Left hindlimb (tissue), 1 donor: ENCODE measurements at regions not wholly inside any gene's neighbourhood (a gene's known extent, or its start where the extent isn't known, plus 50 kb on each side); places are given as distances from the start of the nearest gene placed in this dataset.

ENCODE experiments used
- DNase-seq: peaks from one replicate; pipeline ENCODE4 v3.0.0-alpha.2; 2018

DNA sequence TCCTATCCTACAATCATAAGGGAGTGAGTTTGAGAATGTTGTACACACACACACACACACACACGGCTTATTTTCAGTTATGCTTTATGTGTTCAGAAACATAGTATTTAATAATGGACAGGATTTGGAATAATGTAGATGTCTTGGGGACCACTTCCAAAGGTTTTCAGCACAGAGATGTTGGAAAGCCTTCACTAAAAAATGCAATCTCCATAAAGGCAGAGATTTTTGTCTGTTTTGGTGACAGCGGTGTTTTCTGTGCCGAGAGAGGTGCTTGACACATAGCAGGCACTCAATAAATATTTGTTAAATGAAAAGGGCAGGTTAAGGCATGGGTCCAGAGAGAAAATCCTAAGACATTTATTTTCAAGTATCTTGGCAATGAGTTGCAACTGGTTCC, 428.2 kb upstream of the RGMA start:
- DNase-seq, result no peak

- DNase-seq, result peak; percentile 64
Measured at GRCh38 chr15:93515256-93516051, 426.4 kb upstream of the RGMA start.

GRCh38 chr15:93506646-93507045, 417.6 kb upstream of the RGMA start:
- no peak for DNase-seq

DNA sequence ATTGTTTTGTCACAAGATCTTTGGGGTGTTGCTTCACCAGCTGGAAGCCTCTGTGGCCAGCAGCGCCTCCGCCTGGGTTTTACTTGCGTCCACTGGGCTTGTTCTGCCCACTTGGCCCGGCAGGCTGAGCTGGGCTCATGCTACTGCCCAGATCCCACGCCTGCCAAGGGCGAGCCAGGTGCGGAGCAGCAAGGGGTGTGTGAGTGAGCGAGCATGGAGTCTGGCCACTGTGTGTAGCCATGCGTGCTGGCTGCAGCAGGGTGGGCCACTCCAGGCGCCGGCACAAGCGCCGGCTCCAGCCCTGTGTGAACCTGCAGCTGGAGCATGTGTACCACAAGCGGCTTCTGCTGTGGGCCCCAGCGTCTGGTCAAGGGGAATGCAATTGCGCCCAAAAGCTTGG, 416.5 kb upstream of the RGMA start:
- no peak for DNase-seq

DNA sequence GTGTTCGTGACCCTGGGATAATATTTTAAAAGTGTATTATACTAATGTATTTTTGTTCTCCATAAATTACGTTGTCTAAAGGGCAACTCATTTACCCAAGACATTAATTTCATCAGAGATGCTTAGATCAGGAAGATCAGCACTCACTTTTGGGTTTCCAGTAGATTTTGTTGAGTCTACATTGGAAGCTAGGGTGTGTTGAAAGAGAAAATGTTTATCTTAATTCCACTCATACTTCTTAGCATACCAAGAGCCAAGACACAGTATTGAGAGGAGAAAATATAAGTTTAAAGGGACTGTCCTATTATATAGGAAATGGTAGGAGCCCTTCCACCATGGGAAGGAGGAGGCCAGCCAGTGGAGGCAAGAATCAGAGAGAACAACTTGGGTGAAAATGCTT, 412.9 kb upstream of the RGMA start:
- DNase-seq, result no peak

GRCh38 chr15:93500155-93500554, 411.1 kb upstream of the RGMA start:
- no peak for DNase-seq

DNA sequence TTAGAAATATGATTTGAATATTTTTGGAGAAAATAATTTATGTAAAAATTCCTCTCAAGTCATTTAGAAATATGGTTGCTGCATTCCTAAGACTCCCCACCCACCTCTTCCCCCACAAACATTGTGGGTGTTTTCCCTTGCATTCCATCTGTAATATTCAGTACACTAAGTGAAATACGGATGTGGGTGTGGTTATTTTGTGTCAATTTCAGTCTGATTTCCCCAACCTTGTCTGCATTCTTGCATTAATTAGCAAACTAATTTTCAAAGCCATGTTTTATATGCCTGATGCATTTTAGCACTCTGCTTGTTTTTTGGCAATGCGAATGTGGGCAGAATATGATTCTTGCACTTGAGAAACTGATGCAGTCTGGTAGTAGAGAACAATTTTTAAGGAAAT, 408.3 kb upstream of the RGMA start:
- DNase-seq, result no peak

- DNase-seq, result no peak
Measured at GRCh38 chr15:93496888-93497287, 407.9 kb upstream of the RGMA start.

GRCh38 chr15:93495799-93496637, 407.0 kb upstream of the RGMA start:
- no peak for DNase-seq

DNA sequence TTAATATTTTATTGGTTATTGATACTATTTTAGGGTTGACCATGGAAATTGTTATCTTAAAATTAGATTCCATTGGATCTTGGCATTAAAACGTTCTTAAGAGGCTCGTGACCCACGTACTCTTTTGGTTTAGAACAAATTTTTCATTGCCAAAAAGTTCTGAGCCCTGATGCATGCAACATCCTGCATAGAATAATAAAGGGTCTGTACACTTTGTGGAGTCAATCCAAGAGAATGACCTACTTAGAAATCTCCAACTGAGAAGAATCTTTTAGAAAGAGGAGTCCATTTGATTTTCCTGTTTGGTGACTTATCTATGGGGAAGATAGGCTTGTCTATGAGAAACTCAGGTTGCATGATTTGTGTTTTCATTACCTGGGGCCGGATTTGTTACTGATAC, 404.2 kb upstream of the RGMA start:
- DNase-seq, result no peak

DNA sequence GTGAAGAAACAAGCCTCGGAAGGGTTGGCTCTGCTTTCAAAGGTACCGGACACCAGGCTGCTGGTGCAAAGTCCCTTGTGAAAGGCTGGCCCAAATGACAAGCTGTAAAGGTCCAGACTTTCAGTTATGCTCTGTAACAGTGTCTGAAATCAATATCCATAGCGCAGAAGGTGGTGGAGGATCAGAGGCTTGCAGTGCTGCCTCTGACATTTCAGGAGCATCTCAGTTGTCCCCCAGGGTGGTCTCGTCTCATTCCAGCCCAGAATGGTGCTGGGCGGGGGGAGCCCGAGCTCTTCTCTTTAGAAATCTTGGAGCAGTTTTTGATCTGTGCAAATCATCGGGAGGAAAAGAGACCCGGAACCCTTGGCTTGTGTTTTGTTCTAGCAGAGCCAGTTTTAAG, 402.3 kb upstream of the RGMA start:
- no peak for DNase-seq

DNA sequence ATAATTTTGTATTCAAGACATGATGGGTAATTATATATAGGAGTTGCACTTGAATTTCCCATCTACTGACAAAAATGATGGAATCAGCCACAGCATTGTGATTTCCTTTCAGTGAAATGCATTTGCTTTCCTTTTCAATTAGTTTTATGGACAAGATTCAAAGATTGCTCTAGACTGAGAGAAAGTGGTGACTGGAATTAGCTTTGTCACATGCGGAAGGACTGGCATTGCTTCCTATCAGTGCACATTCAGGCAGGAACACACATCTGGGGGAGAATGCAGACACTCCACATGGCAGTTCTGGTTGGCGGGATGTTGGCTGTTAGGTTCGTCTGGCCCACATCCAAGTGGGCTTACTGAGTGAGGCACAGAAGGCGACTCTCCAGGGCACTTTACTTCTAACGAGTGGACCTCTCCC, 399.3 kb upstream of the RGMA start:
- DNase-seq, result no peak

- no peak for DNase-seq
Measured at GRCh38 chr15:93486407-93487117, 397.6 kb upstream of the RGMA start.

DNA sequence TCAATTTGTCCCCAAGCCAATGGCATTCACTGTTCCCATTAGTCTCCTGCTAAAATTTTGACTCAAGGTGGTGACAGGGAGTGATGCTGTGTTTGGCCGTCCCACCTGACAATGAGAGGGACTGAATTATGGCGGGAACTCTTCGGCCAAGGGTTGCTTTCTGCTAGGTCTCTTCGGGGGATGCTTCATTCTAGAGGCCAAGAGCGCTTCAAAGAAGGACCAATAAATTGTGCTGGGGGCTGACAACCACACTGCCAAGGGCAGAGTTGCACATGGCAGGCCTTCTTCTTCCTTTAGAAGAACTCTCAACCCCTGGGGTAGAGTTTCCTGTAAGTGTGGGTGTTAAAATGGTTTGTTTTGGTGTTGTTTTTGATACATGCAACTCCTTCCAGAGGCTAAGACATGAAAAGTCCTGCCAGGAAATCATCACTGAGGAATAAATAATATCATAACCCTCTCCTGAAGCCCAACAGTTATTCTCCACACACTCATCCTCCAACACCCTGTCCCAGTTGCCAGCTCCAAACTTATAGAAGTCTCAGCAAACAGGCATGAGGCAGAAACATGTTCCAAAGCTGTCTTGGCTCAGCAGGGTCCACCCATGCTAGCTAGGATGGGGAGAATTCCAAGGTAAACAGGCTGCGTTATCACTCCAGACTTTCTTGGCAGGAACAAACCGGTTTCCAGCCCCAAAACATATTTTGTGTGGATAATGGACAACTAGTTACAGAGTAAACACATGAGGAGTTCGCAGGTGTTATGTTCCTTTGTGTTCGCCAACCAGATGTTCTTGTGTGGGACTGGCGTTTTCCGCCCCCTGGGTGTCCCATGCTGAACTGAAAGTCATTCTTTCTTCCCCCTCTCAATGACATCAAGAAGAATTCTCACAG, 396.7 kb upstream of the RGMA start:
- DNase-seq, result peak; percentile 79

DNA sequence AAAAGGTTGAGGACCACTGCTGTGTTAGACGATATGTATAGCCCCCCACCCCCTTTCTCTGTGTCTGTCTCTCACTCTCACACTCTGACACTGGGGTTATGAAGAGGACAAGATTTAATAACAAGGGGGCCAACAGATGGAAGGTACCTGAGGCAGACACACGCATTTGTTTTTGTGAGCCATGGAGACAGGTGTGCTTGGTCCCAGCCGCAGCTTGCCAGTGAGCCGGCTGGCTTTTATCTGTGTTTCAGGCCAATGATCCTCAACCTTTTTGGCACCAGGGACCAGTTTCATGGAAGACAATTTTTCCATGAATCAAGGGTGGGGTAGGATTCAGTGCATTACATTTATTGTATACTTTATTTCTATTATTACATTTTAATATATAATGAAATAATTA, 394.9 kb upstream of the RGMA start:
- DNase-seq, result no peak

GRCh38 chr15:93482731-93483130, 393.7 kb upstream of the RGMA start:
- no peak for DNase-seq

GRCh38 chr15:93479715-93480114, 390.7 kb upstream of the RGMA start:
- peak; percentile 65 for DNase-seq

- DNase-seq, result no peak
Measured at GRCh38 chr15:93478947-93479346, 389.9 kb upstream of the RGMA start.

- no peak for DNase-seq
Measured at GRCh38 chr15:93477721-93478120, 388.7 kb upstream of the RGMA start.

- no peak for DNase-seq
Measured at GRCh38 chr15:93477188-93477587, 388.2 kb upstream of the RGMA start.

GRCh38 chr15:93476491-93477177, 387.6 kb upstream of the RGMA start:
- peak; percentile 46 for DNase-seq

DNA sequence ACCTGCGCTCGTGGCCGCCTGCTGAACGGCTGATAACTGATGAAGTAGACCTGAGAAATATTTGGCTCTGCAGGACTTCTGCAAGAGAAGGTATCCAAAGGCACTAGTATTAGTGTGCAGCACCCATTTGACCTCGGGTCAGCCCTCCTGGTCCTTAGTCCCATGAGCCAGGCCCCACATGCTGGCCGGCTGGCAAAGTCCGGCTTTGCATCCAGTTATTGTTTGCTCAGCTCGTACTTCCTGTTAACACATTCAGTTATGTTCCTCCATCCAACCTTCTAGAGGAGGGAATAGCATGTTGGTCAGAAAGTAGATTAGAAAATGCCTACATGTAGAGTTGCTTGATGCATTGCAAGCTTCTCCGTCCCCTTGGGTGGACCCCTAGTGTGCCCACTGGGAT, 385.7 kb upstream of the RGMA start:
- no peak for DNase-seq
